Dedifferentiated amniotic fluid mesenchymal stem cell (primary cell): ENCODE measurements at regions not wholly inside any gene's neighbourhood (a gene's known extent, or its start where the extent isn't known, plus 50 kb on each side); places are given as distances from the start of the nearest gene placed in this dataset.

Source experiments
- DNase-seq: peaks from one replicate; pipeline ENCODE4 v3.0.0-alpha.2; 2016; ENCODE audit errors: extremely low spot score

DNA sequence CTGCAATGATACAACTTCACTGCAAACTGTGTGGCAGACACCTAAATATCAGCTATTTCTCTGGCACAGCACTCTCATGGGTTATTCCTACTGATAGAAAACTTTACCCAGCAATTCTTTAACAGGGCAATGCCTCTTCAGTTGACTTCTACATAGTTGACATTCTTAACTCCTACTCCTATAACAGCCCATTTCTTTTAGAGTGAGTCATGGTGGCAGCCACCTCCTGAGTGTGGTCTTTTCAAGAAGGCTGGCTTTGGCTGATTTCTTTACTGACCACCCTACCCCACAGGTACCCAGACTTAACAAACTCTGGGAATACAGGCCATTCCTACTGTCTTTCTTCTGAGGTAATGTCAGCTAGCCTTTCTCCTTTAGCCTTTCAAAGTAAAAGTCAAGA, 805.8 kb upstream of the ADGRL2 start:
- peak; percentile 50 for DNase-seq

DNA sequence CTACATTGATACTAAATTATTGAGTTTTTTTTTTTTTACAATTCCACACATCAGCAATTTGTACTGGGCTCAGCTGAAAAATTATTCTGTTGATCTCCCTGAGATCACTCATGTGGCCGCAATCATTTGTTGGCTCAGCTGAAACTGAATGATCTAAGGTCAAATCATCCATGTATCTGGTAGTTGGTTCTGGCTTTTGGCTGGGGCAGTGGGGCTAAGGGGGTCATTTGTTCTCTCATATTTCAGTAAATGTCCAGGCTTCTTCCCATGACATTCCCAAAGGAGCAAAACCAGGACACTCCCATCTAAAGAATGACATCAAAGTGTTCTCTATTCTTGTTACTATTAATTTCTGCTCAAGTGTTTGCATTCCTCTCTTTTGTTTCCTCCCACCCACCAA, 806.7 kb upstream of the ADGRL2 start:
- no peak for DNase-seq

DNA sequence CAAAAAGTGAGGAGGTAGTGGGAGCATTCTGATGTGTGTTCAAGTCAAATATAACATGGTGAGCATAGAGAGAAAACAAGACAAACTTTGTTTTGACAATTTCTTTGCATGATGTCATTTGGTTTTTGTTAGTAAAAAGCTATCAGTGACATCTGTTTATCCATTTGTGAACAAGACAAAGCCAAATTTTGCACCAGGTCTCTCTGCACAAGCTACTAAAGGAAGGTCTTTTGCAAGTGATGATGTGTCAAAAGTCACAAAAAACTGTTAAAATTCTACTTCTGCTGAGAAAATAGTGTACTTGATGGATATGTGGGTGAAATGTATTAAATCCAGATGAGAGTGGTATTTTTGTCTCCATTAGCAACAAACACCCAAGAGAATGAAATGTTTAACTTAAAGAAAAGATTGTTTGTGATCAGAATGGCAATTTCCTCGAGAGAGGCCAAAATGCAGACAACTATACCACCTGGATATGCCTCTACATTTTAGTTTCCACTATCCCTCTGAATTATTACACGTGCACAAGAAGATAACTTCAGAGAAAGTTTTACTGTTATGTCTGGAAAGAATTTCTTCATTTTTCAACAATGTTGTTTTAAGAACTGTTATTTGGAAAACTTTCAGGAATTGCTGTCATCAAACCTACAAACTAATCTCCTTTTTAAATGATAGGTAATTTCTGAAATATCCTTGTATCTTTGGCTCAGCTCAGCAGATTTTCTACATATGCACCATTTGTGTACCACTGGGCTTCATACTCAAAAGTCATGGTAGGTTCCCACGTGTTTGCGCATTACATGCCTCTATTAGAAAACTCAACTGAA, 807.4 kb upstream of the ADGRL2 start:
- DNase-seq = no peak

DNA sequence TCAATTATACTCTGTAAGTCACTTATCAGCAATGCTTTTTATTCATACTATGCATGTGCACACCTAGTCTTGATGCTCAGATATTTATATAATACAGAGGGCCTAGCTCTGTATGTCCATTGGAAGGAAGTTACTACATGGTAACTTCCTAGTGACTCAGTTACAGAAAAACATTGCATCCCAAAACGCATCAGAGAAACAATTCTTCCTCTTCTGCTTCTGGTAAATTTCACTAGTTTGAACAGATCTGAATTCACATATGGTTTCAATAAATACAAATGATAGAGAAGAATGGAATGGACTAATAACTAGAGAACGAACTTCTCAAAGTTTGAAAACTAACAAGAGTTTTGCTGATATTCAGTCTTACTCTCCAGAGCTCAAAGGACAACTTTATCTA, 811.3 kb upstream of the ADGRL2 start:
- DNase-seq = no peak

DNA sequence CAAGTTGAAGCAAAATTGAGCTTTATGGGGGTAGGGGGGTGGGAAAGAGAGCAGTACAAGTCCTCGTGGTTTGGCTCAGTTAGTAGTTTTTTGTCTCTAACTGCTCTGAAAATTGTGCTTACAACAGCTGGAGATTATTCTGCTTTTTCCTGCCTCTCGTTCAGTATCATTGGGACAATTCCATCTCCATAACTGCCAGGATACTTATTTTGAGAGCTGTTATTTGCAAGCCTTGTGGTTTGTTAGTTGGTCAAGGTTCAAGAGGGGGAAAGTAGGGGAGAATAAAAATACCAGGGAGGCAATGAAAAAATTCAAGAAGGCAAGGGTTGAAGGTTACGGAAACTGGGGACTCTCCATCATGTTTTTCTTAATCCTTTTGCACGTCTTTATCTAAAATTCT, 811.8 kb upstream of the ADGRL2 start:
- no peak for DNase-seq

DNA sequence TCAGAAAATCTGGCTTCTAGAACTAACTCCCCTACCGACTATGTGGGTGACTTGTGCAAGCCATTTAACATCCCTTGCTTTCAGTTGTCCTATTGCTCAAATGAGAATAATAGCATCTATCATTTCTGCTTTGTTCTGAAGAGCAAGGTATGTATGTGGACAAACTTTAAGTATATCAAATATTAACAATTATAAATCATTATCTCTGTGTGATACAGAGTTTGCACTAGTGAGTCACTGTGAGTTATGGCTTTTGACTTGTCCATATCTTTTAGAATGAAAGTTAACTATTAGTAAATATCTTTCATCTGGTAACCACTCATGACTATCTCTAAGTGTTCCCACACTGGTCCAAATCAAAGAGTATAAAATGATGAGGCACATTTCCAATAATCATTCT, 812.9 kb upstream of the ADGRL2 start:
- no peak for DNase-seq

DNA sequence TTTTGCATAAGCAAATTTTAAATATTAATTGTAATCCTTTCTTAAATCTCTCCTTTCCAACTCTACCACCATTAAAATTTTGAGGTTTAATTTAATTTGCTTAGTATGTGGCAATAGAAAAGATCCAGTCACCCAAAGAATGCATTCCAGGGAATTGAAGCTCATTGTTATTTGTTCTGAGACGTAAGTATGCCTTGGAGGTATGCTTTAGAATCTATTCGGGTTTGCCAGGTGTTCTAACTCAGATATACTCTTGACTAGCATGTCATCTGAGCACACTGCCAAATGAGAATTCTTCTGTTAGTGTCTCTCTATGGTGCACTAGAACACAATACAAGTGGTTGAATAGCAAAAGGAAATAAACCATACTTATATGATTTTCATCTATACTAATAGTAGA, 813.6 kb upstream of the ADGRL2 start:
- no peak for DNase-seq

DNA sequence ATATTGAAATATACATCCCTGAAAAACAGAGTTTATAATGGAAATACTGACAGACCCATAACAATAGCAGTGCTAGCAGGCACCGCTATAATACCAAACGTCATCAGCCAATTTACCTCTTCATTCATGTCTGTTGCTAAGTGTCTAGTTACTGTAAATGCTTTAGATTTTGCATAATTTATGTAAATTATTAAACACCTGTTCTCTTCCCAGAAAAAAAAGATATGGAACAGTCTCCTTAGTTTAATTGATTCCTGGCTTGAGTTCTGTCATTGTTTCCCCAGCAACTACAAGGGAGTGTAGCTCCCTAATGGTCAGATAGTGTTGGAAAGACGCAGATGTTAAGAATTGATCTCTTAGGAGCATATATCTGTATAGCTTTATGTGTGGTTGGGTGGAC, 817.9 kb upstream of the ADGRL2 start:
- no peak for DNase-seq

DNA sequence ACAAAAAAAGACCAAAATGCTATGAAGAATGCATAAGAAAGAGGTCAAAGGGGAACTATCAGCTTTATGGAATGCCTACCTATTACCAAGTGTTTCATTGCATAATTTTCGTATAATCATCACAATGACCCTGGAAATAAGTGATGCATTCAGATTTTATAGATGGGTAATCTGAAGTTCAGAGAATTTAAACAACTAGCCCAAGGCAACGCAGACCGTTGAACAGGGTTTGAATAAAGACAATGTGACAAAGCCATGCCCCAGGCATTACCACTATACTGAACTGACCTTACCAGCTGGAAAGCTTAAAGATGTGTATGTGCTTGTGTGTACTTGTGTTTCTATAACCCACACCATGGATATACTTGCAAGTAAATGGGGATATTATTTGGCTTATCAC, 827.6 kb upstream of the ADGRL2 start:
- no peak for DNase-seq

DNA sequence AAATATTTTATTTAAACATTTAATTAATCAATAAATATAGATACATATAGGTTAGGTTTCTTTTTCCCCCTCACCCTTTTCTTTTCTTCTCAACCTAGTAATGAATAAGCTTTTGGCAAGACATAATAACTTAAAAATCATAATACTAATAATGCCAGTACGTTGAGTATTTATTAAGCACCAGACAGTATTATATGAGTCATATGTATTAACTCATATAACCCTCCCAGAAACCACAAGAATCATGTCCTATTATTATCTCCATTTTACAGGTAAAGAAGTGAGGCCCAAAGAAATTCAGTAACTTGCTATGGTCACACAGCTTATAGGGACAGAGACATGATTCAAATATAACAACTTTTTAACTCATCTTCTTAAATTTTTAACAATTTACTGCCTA, 834.5 kb upstream of the ADGRL2 start:
- no peak for DNase-seq

DNA sequence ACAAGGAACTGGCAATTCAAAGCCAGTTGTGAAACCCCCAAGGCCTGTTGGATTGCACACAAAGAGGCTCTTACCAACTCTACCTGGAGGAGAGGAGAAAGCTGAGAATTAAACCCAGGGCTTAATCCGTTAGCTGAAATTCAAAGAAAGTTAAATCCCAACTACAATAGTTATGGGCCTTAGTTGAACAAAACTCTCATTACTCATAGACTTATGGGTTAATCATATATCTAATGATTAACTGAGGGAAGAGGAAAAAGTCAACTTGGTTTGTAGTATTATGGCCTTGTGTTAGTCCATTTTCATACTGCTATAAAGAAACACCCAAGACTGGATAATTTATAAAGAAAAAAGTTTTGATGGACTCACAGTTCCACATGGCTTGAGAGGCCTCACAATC, 838.2 kb upstream of the ADGRL2 start:
- DNase-seq = no peak

DNA sequence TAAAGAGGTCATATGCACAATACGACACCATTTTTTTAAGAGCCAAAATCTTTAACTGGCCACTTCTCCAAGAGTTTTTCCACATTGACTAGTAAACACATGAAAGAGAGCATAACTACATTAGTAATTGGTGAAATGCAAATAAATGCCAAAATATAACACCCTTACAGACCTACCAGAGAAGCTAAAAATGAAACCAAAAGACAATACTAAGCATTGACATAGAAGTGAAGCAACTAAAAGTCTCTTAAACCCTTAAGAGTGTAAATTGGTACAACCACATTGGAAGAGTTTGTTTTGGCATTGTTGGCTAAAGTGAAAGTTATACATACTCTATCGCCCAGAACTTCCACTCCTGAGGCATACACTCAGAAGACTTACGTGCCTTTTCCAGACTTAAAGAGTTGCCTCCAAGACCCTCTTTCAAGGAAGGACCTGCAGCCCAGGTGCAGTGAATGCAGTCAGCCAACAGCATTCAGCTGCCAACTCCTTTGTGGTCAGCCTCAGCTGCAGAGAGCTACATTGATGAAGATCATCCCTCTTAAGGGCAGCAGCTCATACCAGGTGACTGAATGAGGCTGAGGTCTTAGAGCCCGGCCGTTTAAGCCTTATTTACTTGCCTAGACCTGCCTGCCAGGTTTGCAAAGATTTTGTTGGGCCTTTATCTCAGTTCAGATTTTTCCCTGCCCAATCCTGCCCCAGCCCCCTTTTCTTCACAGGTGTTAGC, 839.1 kb upstream of the ADGRL2 start:
- no peak for DNase-seq

DNA sequence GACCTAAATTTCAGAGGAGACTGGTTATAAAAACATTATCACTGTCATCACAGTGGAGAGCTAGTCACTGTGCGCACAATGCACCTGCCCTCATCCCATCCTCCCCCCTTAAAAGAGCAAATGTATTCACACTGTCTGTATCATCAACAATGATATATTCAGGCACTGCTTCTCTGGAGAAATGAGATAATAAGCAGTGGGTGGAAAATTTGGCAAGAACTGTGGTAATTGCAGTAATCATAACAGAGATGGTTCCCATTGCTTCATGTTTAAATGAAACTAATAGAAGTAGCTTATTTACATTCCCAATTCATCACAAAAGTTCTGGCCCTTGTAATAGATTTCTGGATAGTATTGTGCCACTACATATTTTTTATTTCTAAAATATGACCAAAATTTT, 867.4 kb upstream of the ADGRL2 start:
- no peak for DNase-seq

DNA sequence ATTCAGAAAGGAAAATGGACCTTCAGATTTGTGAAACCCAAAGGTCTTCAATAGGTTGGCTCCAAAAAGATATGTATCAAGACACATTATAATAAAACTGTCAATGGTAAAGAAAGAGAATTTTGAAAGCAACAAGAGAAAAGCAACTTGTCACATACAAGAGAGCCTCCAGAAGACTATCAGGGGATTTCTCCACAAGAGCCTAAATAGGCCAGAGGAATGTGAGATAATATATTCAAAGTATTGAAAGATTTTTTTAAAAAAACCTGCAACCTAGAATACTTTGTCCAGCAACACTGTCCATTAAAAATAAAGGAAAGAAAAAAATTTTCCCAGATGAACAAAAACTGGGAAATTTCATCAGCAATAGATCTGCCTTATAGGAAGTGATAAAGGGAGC, 869.6 kb upstream of the ADGRL2 start:
- DNase-seq = no peak

DNA sequence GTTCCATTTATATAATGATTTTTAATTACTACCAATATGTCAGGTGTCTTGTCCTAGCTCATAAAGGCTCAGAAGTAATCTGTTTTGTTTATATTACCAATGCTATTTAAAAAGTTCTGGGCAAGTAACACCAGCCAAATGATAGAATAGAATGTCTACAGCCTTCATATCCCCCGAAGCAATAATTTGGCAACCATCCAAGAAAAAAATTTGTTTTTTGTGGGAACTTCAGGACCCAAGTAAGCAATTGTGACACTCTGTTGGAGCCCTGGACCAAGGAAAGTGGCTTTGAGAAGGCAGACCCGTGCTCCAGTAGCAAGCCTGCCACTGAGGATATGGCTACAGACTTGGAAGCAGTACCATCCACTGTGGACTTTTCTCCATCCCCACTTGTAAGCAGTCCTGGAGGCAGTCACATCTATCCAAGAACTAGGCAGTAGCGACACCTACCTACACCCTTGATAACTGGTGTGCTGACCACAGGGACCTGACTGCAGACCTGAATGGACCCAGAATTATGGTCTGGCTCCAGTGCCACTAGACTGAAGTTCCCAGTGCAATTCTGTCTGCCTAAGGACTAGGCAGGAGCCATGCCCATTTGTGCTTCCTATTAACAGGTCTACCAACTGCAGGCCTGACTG, 870.7 kb upstream of the ADGRL2 start:
- no peak for DNase-seq

DNA sequence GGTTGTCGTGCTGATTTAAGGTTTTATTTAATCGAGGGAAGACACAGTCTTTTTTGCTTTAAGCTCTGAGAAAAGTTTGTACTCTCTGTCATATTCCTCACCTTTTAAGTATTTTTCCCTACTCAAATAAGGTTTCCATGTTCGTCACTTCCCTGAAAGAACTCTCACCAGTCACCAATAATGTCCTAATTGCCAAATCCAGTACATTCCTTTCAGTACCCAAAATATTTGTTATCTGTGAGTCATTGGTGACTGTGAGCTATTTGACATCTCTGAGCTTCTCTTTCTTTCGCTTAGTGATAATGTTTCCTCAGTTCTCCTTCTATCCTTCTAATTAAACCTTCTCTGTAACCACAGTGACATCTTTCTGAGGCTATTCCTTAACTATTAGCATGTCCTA, 874.2 kb upstream of the ADGRL2 start:
- no peak for DNase-seq

DNA sequence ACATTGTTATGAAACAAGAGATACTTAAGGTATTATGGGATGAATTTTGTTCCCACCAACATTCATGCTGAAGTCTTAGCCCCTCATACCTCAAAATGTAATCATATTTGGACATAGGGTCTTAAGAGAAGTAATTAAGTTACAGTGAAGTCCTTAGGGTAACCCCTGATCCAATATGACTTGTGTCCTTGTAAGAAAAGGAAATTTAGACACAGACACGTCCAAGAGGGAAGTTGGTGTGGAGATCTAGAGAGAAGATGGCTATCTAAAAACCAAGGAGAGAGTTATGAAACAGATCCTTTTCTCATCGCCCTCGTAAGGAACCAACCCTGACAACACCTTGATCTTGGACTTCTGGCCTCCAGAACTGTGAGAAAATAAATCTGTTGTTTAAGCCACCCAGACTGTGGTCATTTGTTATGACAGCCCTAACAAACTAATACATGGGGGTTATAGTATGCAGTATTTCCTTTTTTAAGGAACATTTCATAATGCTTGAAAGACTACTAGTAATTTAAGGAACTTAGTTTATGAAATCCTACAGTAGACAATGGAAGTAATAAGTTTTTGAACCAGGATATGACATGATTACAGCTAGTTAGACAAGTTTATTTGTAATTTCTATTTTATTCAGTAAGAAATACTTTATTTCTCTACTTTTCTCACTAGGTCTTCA, 875.5 kb upstream of the ADGRL2 start:
- no peak for DNase-seq

DNA sequence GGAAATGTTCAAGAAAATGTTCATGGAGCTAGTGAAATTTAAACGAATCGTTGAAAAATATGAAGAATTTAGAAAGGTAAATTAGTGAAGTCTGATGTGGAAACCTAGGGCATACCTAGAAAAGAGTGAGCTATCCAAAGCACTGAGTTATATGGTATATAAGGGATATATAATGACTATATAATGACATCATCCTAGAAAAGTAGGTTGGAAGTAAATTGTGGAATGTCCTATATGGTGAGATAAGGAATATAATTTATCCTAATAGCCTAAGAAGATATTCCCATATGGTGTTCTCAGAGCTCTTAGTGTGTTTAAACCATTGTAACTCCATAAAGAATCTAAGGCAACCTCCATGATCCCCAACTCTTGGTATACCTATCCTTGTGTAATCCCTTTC, 876.4 kb upstream of the ADGRL2 start:
- no peak for DNase-seq

DNA sequence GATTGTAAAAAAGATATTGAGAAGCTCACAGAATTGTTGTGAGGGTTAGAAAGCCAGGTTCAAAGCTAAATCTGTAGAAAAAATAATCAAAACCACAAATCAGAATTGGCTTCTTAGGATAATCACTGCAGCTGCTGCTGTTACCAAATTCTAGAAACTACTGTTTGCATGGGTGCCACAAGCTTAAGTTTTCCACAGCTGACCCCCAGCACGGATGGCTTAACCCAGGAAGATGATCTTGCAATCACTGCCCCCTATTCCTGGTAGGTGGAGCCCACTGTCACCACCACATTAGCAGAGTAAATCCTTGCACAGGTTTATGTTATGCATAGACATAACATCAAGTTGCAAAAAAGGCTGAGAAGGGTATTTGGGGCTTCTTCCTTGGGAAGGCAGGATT, 877.8 kb upstream of the ADGRL2 start:
- DNase-seq = no peak

DNA sequence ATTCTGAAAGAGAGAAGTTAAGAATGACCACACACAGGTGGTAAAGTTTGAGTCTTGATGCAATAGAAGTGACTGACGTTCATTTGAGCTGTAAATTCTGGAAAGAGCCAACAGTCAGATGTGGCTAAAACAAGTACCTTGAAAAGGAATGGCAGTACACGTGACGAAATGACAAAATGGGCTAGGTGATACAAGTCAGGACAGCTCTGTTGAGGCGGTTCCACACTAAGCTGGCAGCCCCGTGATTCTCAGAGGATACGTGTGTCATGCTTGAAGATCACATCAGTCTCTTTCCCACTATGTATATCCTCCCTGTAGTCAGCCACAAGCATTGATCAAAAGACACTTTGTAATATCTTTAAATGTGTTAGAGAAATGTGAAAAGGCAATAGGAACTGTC, 881.3 kb upstream of the ADGRL2 start:
- no peak for DNase-seq

DNA sequence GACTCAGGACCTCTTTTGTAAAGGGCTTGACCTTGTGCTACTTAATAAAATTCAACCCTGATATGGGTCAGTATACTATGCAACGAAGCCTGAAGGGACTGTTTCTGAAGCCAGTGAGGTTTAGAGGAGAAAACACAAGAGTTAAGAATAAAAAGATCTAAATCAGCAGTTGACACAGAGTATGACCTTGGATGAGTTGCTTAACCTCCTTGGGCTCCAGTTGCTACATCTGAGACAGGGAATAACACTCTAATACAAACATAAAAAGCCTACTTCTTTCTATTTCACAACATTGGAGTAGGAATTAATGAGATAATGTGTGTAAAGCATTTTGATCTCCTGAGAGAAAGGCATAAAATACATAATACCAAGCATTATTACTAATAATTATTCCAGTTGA, 882.4 kb upstream of the ADGRL2 start:
- DNase-seq = no peak

DNA sequence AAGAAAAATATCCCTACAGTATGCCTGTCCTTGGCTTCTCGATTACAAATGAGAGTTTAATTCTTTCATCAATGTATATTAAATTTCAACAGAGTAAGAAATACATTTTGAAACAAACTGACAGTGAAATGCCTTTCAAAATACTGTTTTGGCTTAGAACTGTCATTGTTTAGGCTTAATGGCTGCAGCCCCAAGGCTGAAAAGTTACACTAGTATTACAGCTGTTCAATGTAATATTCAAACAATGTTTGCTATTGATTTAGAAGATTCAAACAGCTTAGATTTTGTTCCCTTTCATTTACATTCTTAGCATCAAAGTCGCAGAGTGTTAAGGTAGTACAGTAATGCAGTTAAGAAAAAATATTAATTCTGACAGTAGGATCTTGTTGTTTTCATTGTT, 882.9 kb upstream of the ADGRL2 start:
- DNase-seq = no peak

DNA sequence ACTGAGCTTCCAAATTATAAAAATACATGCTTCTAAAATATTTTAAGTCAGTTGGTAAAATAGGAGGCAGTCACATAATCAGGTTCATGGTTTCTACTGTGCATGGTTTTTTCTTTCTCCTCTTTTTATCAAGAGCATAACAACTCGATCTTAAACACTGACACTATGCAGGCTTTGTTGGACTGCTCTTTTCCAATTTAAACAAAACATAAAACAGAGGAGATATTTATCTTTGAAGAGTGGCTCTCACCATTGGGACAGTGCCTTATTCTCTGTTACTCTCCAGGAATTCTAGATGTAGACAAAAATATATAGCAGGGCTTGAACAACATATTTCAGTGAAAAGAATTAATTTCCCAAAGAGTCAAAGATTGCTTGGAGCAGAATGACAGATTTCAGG, 883.5 kb upstream of the ADGRL2 start:
- DNase-seq = no peak
